HFFc6 (cell line): ENCODE measurements at regions not wholly inside any gene's neighbourhood (a gene's known extent, or its start where the extent isn't known, plus 50 kb on each side); places are given as distances from the start of the nearest gene placed in this dataset.

Source experiments
- DNase-seq: peaks from one replicate; pipeline ENCODE4 v3.0.0-alpha.2; 2018
- H3K27ac Mint-ChIP-seq: 2 replicates; pipeline ENCODE4 v1.8.0; 2020; ENCODE audit warnings: mild to moderate bottlenecking, mixed read lengths
- H3K27me3 Mint-ChIP-seq: 2 replicates; pipeline ENCODE4 v1.8.0; 2021; ENCODE audit warnings: mild to moderate bottlenecking, moderate library complexity, mixed read lengths; ENCODE audit not compliant: insufficient read depth
- H3K36me3 Mint-ChIP-seq: 2 replicates; pipeline ENCODE4 v1.8.0; 2021; ENCODE audit warnings: low read depth, mixed read lengths
- H3K4me1 Mint-ChIP-seq: 2 replicates; pipeline ENCODE4 v1.8.0; 2020; ENCODE audit warnings: low read depth, mixed read lengths
- H3K4me3 Mint-ChIP-seq: 2 replicates; pipeline ENCODE4 v1.8.0; 2020; ENCODE audit warnings: mild to moderate bottlenecking, moderate library complexity, mixed read lengths
- H3K9me3 Mint-ChIP-seq: 2 replicates; pipeline ENCODE4 v1.8.0; 2020; ENCODE audit warnings: mild to moderate bottlenecking, mixed read lengths
- CTCF ChIP-seq: fragments of 200-600 bp; sonication (generic); IDR thresholded peaks from 2 replicates; pipeline ENCODE4 v1.5.0; 2021; ENCODE audit warnings: antibody characterized with exemption, mild to moderate bottlenecking

- Mint-ChIP-seq H3K9me3 (no peaks in the 10 kb centered on the region), H3K36me3 (no peaks in the 10 kb centered on the region), H3K27ac (no peak overlapping the region), H3K27me3 (no peaks in the 10 kb centered on the region), H3K4me3 (no peak overlapping the region), H3K4me1 (no peaks in the 10 kb centered on the region)
- DNase-seq, result no peak
- no peak for TF ChIP-seq CTCF
These were observed 382.8 kb upstream of the HS6ST1 start for GRCh38 chr2:128701418-128701817.

- Mint-ChIP-seq H3K27me3 (peaks cover 4% of the 10 kb centered on the region; the same call in 1 of the 2 replicates), H3K9me3 (peaks cover under 1% of the 10 kb centered on the region; the same call in 1 of the 2 replicates), H3K4me1 (no peaks in the 10 kb centered on the region), H3K27ac (no peak overlapping the region), H3K4me3 (no peak overlapping the region), H3K36me3 (no peaks in the 10 kb centered on the region)
- no peak for TF ChIP-seq CTCF
- no peak for DNase-seq
These were observed 383.9 kb upstream of the HS6ST1 start for GRCh38 chr2:128702616-128703015.

- Mint-ChIP-seq H3K4me1 (no peaks in the 10 kb centered on the region), H3K36me3 (peaks cover 9% of the 10 kb centered on the region), H3K27ac (no peak overlapping the region), H3K4me3 (no peak overlapping the region), H3K27me3 (peaks cover 4% of the 10 kb centered on the region; the same call in 1 of the 2 replicates), H3K9me3 (peaks cover 23% of the 10 kb centered on the region)
- no peak for TF ChIP-seq CTCF
- no peak for DNase-seq
These were observed 389.6 kb upstream of the HS6ST1 start for GRCh38 chr2:128708106-128708816.

- peaks cover 6% of the 10 kb centered on the region; the same call in 1 of the 2 replicates for H3K27me3 Mint-ChIP-seq
- no peak for TF ChIP-seq CTCF
- no peak overlapping the region for H3K27ac Mint-ChIP-seq
- DNase-seq, result no peak
- H3K9me3 Mint-ChIP-seq, result peaks cover 23% of the 10 kb centered on the region
- peaks cover 9% of the 10 kb centered on the region for H3K36me3 Mint-ChIP-seq
- no peak overlapping the region for H3K4me3 Mint-ChIP-seq
- H3K4me1 Mint-ChIP-seq, result no peaks in the 10 kb centered on the region
These were observed 391.6 kb upstream of the HS6ST1 start for GRCh38 chr2:128710242-128710641.

GRCh38 chr2:128710729-128711128 lies 392.1 kb upstream of the HS6ST1 start:
- no peak for DNase-seq
- H3K36me3 Mint-ChIP-seq, result peaks cover 9% of the 10 kb centered on the region
- peaks cover 23% of the 10 kb centered on the region for H3K9me3 Mint-ChIP-seq
- TF ChIP-seq CTCF, result no peak
- H3K27me3 Mint-ChIP-seq, result peaks cover 8% of the 10 kb centered on the region
- H3K4me3 Mint-ChIP-seq, result no peak overlapping the region
- H3K4me1 Mint-ChIP-seq, result no peaks in the 10 kb centered on the region
- H3K27ac Mint-ChIP-seq, result no peak overlapping the region
